Fibroblast of pulmonary artery (primary cell): ENCODE measurements at regions not wholly inside any gene's neighbourhood (a gene's known extent, or its start where the extent isn't known, plus 50 kb on each side); places are given as distances from the start of the nearest gene placed in this dataset.

ENCODE experiments used
- DNase-seq: peaks from one replicate; pipeline ENCODE4 v3.0.0-alpha.2; 2010; ENCODE audit warnings: low read depth
- H3K4me3 ChIP-seq: replicated peaks from 2 replicates; pipeline ENCODE4 v1.5.1; 2011; ENCODE audit warnings: low read depth, mild to moderate bottlenecking, control low read depth, low read length, moderate library complexity
- CTCF ChIP-seq: IDR thresholded peaks from 2 replicates; pipeline ENCODE4 v1.5.1; 2011; ENCODE audit warnings: mild to moderate bottlenecking, control low read depth, low read length, inconsistent platforms; ENCODE audit errors: missing control alignments

GRCh38 chr1:163924041-163924440, 602.3 kb downstream of the NUF2 start:
- no peak for DNase-seq
- no peak overlapping the region for H3K4me3 ChIP-seq
- no peak for TF ChIP-seq CTCF

GRCh38 chr1:163927493-163927892, 605.7 kb downstream of the NUF2 start:
- no peak for TF ChIP-seq CTCF
- no peak for DNase-seq
- H3K4me3 ChIP-seq: no peak overlapping the region

GRCh38 chr1:163928069-163928468, 606.3 kb downstream of the NUF2 start:
- no peak overlapping the region for H3K4me3 ChIP-seq
- TF ChIP-seq CTCF: no peak
- DNase-seq: no peak

GRCh38 chr1:163928651-163929050, 606.9 kb downstream of the NUF2 start:
- H3K4me3 ChIP-seq: no peak overlapping the region
- no peak for TF ChIP-seq CTCF
- no peak for DNase-seq

GRCh38 chr1:163932901-163933300, 611.1 kb downstream of the NUF2 start:
- H3K4me3 ChIP-seq: no peak overlapping the region
- no peak for DNase-seq
- no peak for TF ChIP-seq CTCF

- H3K4me3 ChIP-seq: no peak overlapping the region
- no peak for DNase-seq
- no peak for TF ChIP-seq CTCF
Measured at GRCh38 chr1:163933437-163933836, 611.7 kb downstream of the NUF2 start.

- no peak for DNase-seq
- H3K4me3 ChIP-seq: no peak overlapping the region
- no peak for TF ChIP-seq CTCF
Measured at GRCh38 chr1:163935738-163936374, 614.1 kb downstream of the NUF2 start.
